ENCODE measurements at regions not wholly inside any gene's neighbourhood (a gene's known extent, or its start where the extent isn't known, plus 50 kb on each side); places are given as distances from the start of the nearest gene placed in this dataset.

- no peak overlapping the region for H3K4me3 ChIP-seq (ENCODE audit: low read depth, low read length)
- TF ChIP-seq CTCF (IDR thresholded peaks at IDR 0.05; ENCODE audit: low read depth, low read length), result no peak
These were observed 90.4 kb downstream of the ZNF608 start for GRCh38 chr5:124655921-124656511.

- no peak for TF ChIP-seq CTCF (IDR thresholded peaks at IDR 0.05; ENCODE audit: low read depth, low read length)
- H3K4me3 ChIP-seq (ENCODE audit: low read depth, low read length), result no peak overlapping the region
These were observed 91.1 kb downstream of the ZNF608 start for GRCh38 chr5:124655251-124655917.

GRCh38 chr5:124654418-124654817 lies 92.0 kb downstream of the ZNF608 start:
- H3K4me3 ChIP-seq (ENCODE audit: low read depth, low read length), result no peak overlapping the region
- TF ChIP-seq CTCF (IDR thresholded peaks at IDR 0.05; ENCODE audit: low read depth, low read length), result no peak

- TF ChIP-seq CTCF (IDR thresholded peaks at IDR 0.05; ENCODE audit: low read depth, low read length), result no peak
These were observed 92.8 kb downstream of the ZNF608 start for GRCh38 chr5:124653666-124654065.

GRCh38 chr5:124652892-124653441 lies 93.5 kb downstream of the ZNF608 start:
- no peak overlapping the region for H3K4me3 ChIP-seq (ENCODE audit: low read depth, low read length)
- no peak for TF ChIP-seq CTCF (IDR thresholded peaks at IDR 0.05; ENCODE audit: low read depth, low read length)

More at GRCh38 chr5:124653666-124654065, 92.8 kb downstream of the ZNF608 start:
- H3K4me3 ChIP-seq (ENCODE audit: low read depth, low read length), result no peak overlapping the region

GRCh38 chr5:124652514-124652819 lies 94.0 kb downstream of the ZNF608 start:
- no peak for TF ChIP-seq CTCF (IDR thresholded peaks at IDR 0.05; ENCODE audit: low read depth, low read length)
- H3K4me3 ChIP-seq (ENCODE audit: low read depth, low read length), result peak overlapping the region; percentile 66

Measured in WI38 (cell line).